Activated CD8-positive, alpha-beta T cell treated with anti-CD3 and anti-CD28 coated beads for 36 hours (primary cell): ENCODE measurements at regions not wholly inside any gene's neighbourhood (a gene's known extent, or its start where the extent isn't known, plus 50 kb on each side); places are given as distances from the start of the nearest gene placed in this dataset.

Source experiments
- ATAC-seq: fragments of 200-7000 bp; cut with Tn5 transposase; one replicate; pipeline ENCODE4 v1.10.0; 2021; ENCODE audit warnings: mild to moderate bottlenecking, moderate library complexity
- CTCF ChIA-PET: fragments of 350-600 bp; sonication (Branson Sonifier 250); formaldehyde crosslinking; loops from one replicate; lab custom pipeline; 2021; ENCODE audit warnings: antibody characterized with exemption; lab: Charles Lee
- POLR2A ChIA-PET: fragments of 350-600 bp; sonication (Branson Sonifier 250); formaldehyde crosslinking; loops from one replicate; lab custom pipeline; 2021; ENCODE audit warnings: antibody characterized with exemption; lab: Charles Lee
- DNase-seq: peaks from one replicate; pipeline ENCODE4 v3.0.0-alpha.2; 2020
- H3K27ac Mint-ChIP-seq: one replicate; pipeline ENCODE4 v1.8.0; 2021; ENCODE audit warnings: mild to moderate bottlenecking, mixed read lengths
- H3K27me3 Mint-ChIP-seq: one replicate; pipeline ENCODE4 v1.8.0; 2021; ENCODE audit warnings: mixed read lengths
- H3K36me3 Mint-ChIP-seq: one replicate; pipeline ENCODE4 v1.8.0; 2021; ENCODE audit warnings: low read depth, mixed read lengths
- H3K4me1 Mint-ChIP-seq: one replicate; pipeline ENCODE4 v1.8.0; 2021; ENCODE audit warnings: low read depth, mixed read lengths
- H3K4me3 Mint-ChIP-seq: one replicate; pipeline ENCODE4 v1.8.0; 2021; ENCODE audit warnings: mild to moderate bottlenecking, moderate library complexity, mixed read lengths
- H3K9me3 Mint-ChIP-seq: one replicate; pipeline ENCODE4 v1.8.0; 2021; ENCODE audit warnings: mixed read lengths
- intact Hi-C: fragments of 100-400 bp; cut with micrococcal nuclease; formaldehyde crosslinking; loops from one replicate; pipeline ENCODE4 v1.10.0; 2022
- TF ChIP-seq, protein P1 (sequence below): fragments of 200-600 bp; IDR thresholded peaks from one replicate; pipeline ENCODE4 v1.8.0; 2022; ENCODE audit warnings: antibody characterized with exemption, mild to moderate bottlenecking

DNA sequence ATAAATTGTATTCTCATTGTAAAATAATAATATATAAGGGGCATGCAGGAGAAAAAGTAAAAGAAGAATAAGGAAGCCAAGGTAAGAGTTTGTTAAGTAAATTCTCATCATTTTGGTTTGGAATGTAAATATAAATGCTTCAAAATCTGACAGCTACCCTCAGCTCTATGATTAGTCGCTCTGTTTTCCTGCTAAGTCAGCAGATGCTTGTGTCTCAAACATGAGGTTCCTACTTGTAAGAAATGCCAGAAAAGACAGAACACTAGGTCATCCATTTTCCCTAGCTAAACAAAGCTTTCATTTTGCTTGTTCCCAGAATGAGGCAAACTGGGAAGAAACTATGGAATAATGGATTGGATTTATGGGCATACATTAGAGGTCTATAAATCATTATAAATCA, 293.1 kb downstream of the DMRTA1 start:
- DNase-seq (no peak), ATAC-seq (no peak)
- ChIA-PET POLR2A (no interaction called here), CTCF (no interaction called here)
- Mint-ChIP-seq H3K4me3 (no peak overlapping the region), H3K9me3 (peaks cover 6% of the 10 kb centered on the region), H3K36me3 (no peaks in the 10 kb centered on the region), H3K4me1 (no peaks in the 10 kb centered on the region), H3K27ac (no peak overlapping the region), H3K27me3 (no peaks in the 10 kb centered on the region)
- intact Hi-C loops, result no loop called here
- TF ChIP-seq, protein P1, sequence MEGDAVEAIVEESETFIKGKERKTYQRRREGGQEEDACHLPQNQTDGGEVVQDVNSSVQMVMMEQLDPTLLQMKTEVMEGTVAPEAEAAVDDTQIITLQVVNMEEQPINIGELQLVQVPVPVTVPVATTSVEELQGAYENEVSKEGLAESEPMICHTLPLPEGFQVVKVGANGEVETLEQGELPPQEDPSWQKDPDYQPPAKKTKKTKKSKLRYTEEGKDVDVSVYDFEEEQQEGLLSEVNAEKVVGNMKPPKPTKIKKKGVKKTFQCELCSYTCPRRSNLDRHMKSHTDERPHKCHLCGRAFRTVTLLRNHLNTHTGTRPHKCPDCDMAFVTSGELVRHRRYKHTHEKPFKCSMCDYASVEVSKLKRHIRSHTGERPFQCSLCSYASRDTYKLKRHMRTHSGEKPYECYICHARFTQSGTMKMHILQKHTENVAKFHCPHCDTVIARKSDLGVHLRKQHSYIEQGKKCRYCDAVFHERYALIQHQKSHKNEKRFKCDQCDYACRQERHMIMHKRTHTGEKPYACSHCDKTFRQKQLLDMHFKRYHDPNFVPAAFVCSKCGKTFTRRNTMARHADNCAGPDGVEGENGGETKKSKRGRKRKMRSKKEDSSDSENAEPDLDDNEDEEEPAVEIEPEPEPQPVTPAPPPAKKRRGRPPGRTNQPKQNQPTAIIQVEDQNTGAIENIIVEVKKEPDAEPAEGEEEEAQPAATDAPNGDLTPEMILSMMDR, result no peak

DNA sequence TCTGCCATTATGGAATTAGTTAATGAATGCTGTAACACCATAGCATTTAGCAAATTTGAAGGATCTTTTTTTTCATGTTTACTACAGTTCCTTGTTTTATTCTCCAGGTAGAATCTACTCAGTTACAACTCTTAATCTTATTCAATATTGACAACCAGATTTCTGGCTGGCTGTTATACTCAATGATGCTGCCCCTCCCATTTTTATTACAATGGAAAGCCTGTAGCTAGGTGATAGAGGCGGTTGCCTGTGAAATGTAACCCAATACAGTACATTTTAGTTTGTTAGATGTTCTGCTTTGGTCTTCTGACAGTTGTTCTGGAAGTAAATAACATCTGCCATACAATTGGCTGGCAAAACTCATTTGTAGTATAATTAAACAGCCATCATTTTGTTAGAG, 294.2 kb downstream of the DMRTA1 start:
- Mint-ChIP-seq H3K27me3 (no peaks in the 10 kb centered on the region), H3K4me1 (no peaks in the 10 kb centered on the region), H3K9me3 (peaks cover 10% of the 10 kb centered on the region), H3K4me3 (no peak overlapping the region), H3K36me3 (no peaks in the 10 kb centered on the region), H3K27ac (no peak overlapping the region)
- no peak for DNase-seq
- CTCF ChIA-PET, result no interaction called here
- intact Hi-C loops, result no loop called here
- TF ChIP-seq, protein P1, result no peak
- POLR2A ChIA-PET, result no interaction called here
- no peak for ATAC-seq

DNA sequence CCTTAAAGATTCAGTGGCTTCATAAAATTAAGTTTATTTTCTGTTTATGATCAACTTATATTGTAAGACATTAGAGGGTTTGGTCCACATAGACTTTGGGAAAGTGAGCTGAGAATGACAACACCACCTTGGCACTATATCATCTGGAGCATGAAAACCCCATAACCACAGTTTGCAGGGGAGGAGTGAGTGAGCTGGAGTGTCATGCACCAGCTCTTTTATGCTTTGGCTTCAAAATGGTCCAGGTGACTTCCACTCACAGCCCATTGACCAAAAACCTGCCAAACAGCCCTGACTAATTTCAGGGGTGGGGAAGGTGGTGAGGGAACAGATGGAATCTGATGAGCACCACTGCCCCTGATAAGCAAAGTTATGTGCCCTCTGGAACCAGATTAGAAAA, 295.8 kb downstream of the DMRTA1 start:
- TF ChIP-seq, protein P1, result no peak
- Mint-ChIP-seq H3K27ac (no peak overlapping the region), H3K27me3 (no peaks in the 10 kb centered on the region), H3K36me3 (no peaks in the 10 kb centered on the region), H3K9me3 (peaks cover 7% of the 10 kb centered on the region), H3K4me1 (no peaks in the 10 kb centered on the region), H3K4me3 (no peak overlapping the region)
- CTCF ChIA-PET, result no interaction called here
- ATAC-seq (no peak), DNase-seq (no peak)
- POLR2A ChIA-PET, result no interaction called here
- intact Hi-C loops, result no loop called here

DNA sequence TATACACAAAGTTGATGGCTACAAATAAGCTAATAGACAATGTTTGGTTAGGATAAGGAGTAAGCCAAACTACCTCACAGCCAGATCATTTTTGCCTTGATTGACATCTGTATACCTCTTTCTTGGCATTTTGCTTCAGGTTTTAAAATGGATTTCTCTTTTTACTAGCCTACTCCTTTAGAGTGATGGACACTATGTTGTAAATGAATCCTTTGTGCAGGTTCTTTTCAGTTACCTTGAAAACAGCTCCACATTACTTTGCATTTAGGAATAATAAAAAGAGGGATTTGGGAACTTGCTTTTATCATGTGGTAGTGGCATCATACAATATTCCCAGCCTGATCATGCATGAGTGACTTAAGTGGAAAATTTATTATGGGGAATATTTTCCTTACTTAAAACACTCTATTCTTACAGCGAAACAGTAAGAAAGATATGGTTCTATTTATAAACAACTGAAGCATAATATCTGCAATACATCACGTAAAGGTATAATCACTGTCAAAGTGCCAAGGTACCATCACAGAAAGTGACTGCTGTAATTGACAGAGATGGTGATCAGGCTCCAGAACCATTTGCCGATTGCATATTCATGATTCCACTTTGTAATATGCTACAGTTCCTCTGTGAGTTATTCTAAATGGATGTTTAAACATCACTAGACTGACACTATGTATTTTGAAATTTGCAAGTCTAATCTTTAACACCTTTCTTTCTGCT, 327.0 kb downstream of the DMRTA1 start:
- Mint-ChIP-seq H3K36me3 (no peaks in the 10 kb centered on the region), H3K27me3 (no peaks in the 10 kb centered on the region), H3K4me1 (no peaks in the 10 kb centered on the region), H3K9me3 (peaks cover 10% of the 10 kb centered on the region), H3K4me3 (no peak overlapping the region), H3K27ac (no peak overlapping the region)
- no peak for ATAC-seq
- intact Hi-C loops, result no loop called here
- TF ChIP-seq, protein P1, result no peak
- ChIA-PET CTCF (no interaction called here), POLR2A (no interaction called here)
- DNase-seq, result no peak

DNA sequence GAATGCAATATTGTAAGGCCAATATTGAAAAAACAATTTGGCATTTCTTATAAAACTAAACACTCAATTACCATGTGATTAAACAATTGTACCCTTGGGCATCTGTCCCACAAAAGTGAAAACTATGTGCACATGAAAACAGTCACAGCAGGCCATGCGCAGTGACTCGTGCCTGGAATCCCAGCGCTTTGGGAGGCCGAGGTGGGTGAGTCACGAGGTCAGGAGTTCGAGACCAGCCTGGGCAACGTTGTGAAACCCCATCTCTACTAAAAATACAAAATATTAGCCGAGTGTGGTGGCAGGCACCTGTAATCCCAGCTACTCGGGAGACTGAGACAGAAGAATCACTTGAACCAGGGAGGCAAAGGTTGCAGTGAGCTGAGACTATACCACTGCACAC, 343.7 kb downstream of the DMRTA1 start:
- TF ChIP-seq, protein P1, result no peak
- Mint-ChIP-seq H3K36me3 (no peaks in the 10 kb centered on the region), H3K27me3 (no peaks in the 10 kb centered on the region), H3K4me3 (no peak overlapping the region), H3K9me3 (peaks cover 24% of the 10 kb centered on the region), H3K27ac (no peak overlapping the region), H3K4me1 (no peaks in the 10 kb centered on the region)
- ChIA-PET CTCF (no interaction called here), POLR2A (no interaction called here)
- intact Hi-C loops, result no loop called here
- DNase-seq, result no peak
- no peak for ATAC-seq
